MM.1S (cell line): ENCODE measurements at regions not wholly inside any gene's neighbourhood (a gene's known extent, or its start where the extent isn't known, plus 50 kb on each side); places are given as distances from the start of the nearest gene placed in this dataset.

Experiments used
- DNase-seq: peaks from one replicate; pipeline ENCODE4 v3.0.0-alpha.2; 2015
- H2AFZ ChIP-seq: fragments of 300-600 bp; sonication (generic); 2 replicates; pipeline ENCODE4 v1.6.0; 2016; ENCODE audit warnings: antibody characterized with exemption, low read length
- H3F3A ChIP-seq: fragments of 300-600 bp; sonication (generic); 2 replicates; pipeline ENCODE4 v1.6.1; 2016; ENCODE audit warnings: mild to moderate bottlenecking, antibody characterized with exemption, low read length, moderate library complexity, mixed read lengths; ENCODE audit not compliant: insufficient read depth
- H3K27ac ChIP-seq: fragments of 300-600 bp; sonication (generic); 2 replicates; pipeline ENCODE4 v1.5.1; 2016; ENCODE audit warnings: mild to moderate bottlenecking, low read length
- H3K27me3 ChIP-seq: fragments of 300-600 bp; sonication (generic); replicated peaks from 2 replicates; pipeline ENCODE4 v1.6.0; 2016; ENCODE audit warnings: low read length; ENCODE audit not compliant: insufficient read depth
- H3K36me3 ChIP-seq: fragments of 300-600 bp; sonication (generic); replicated peaks from 2 replicates; pipeline ENCODE4 v1.6.1; 2016; ENCODE audit warnings: mild to moderate bottlenecking, low read length, mixed read lengths; ENCODE audit not compliant: insufficient read depth
- H3K4me1 ChIP-seq: fragments of 300-600 bp; sonication (generic); 2 replicates; pipeline ENCODE4 v1.6.1; 2016; ENCODE audit warnings: low read length, mixed read lengths
- H3K4me2 ChIP-seq: fragments of 300-600 bp; sonication (generic); 2 replicates; pipeline ENCODE4 v1.6.0; 2016; ENCODE audit warnings: low read depth, low read length
- H3K4me3 ChIP-seq: fragments of 300-600 bp; sonication (generic); 2 replicates; pipeline ENCODE4 v1.5.1; 2016; ENCODE audit warnings: low read length, mixed read lengths
- H3K79me2 ChIP-seq: fragments of 300-600 bp; sonication (generic); 2 replicates; pipeline ENCODE4 v1.6.1; 2016; ENCODE audit warnings: mixed run types, low read length, mixed read lengths
- H3K9ac ChIP-seq: fragments of 300-600 bp; sonication (generic); 2 replicates; pipeline ENCODE4 v1.6.1; 2016; ENCODE audit warnings: low read length, mixed read lengths
- H3K9me2 ChIP-seq: fragments of 300-600 bp; sonication (generic); replicated peaks from 2 replicates; pipeline ENCODE4 v1.6.1; 2016; ENCODE audit warnings: mild to moderate bottlenecking, low read length, mixed read lengths; ENCODE audit not compliant: insufficient read depth
- H3K9me3 ChIP-seq: fragments of 300-600 bp; sonication (generic); replicated peaks from 2 replicates; pipeline ENCODE4 v1.6.1; 2016; ENCODE audit warnings: mild to moderate bottlenecking, low read length, mixed read lengths; ENCODE audit not compliant: insufficient read depth
- H4K20me1 ChIP-seq: fragments of 300-600 bp; sonication (generic); 2 replicates; pipeline ENCODE4 v1.6.1; 2016; ENCODE audit warnings: mild to moderate bottlenecking, low read length, moderate library complexity, mixed read lengths; ENCODE audit not compliant: insufficient read depth
- CTCF ChIP-seq: fragments of 300-600 bp; sonication (generic); IDR thresholded peaks from 2 replicates; pipeline ENCODE4 v1.5.1; 2016; ENCODE audit warnings: antibody characterized with exemption, low read length, mixed read lengths
- EZH2 ChIP-seq: fragments of 300-600 bp; sonication (generic); optimal IDR thresholded peaks from 2 replicates; pipeline ENCODE3; 2017; ENCODE audit warnings: low read depth, mild to moderate bottlenecking, antibody characterized with exemption, low read length, mixed read lengths
- EZH2phosphoT487 ChIP-seq: fragments of 300-600 bp; sonication (generic); IDR thresholded peaks from 2 replicates; pipeline ENCODE4 v1.6.1; 2018; ENCODE audit warnings: antibody characterized with exemption, low read length

GRCh38 chr13:100790405-100790804 lies 115.8 kb upstream of the TMTC4 start:
- Histone ChIP-seq H3K9ac (peak overlapping the region; percentile 44; the same call in 1 of the 2 replicates), H3F3A (peaks cover 24% of the 10 kb centered on the region), H3K27me3 (no peaks in the 10 kb centered on the region), H3K9me2 (no peaks in the 10 kb centered on the region), H3K27ac (peak overlapping the region; percentile 96), H4K20me1 (no peaks in the 10 kb centered on the region), H3K36me3 (no peaks in the 10 kb centered on the region), H3K4me1 (peaks cover 40% of the 10 kb centered on the region), H3K9me3 (no peaks in the 10 kb centered on the region), H3K79me2 (no peaks in the 10 kb centered on the region), H3K4me3 (no peak overlapping the region), H3K4me2 (peak overlapping the region; percentile 76; the same call in 1 of the 2 replicates), H2AFZ (no peak overlapping the region)
- TF ChIP-seq EZH2phosphoT487 (no peak), CTCF (no peak), EZH2 (no peak)
- no peak for DNase-seq

GRCh38 chr13:100789968-100790367 lies 115.4 kb upstream of the TMTC4 start:
- peak; percentile 97 for DNase-seq
- Histone ChIP-seq H3K4me3 (peak overlapping the region; percentile 27; the same call in 1 of the 2 replicates), H3K9ac (peak overlapping the region; percentile 65), H3K27me3 (no peaks in the 10 kb centered on the region), H2AFZ (peak overlapping the region; percentile 28; the same call in 1 of the 2 replicates), H3F3A (peaks cover 24% of the 10 kb centered on the region), H3K27ac (peak overlapping the region; percentile 96), H3K36me3 (no peaks in the 10 kb centered on the region), H3K9me3 (no peaks in the 10 kb centered on the region), H3K9me2 (no peaks in the 10 kb centered on the region), H3K4me2 (peak overlapping the region; percentile 76), H4K20me1 (no peaks in the 10 kb centered on the region), H3K79me2 (no peaks in the 10 kb centered on the region), H3K4me1 (peaks cover 40% of the 10 kb centered on the region)
- TF ChIP-seq EZH2 (no peak), CTCF (no peak), EZH2phosphoT487 (no peak)

- Histone ChIP-seq H3K9ac (peak overlapping the region; percentile 65), H3K36me3 (no peaks in the 10 kb centered on the region), H2AFZ (peak overlapping the region; percentile 28; the same call in 1 of the 2 replicates), H3K27me3 (no peaks in the 10 kb centered on the region), H3K79me2 (no peaks in the 10 kb centered on the region), H3F3A (peaks cover 24% of the 10 kb centered on the region), H3K9me3 (no peaks in the 10 kb centered on the region), H3K27ac (peak overlapping the region; percentile 96), H3K4me1 (peaks cover 40% of the 10 kb centered on the region), H3K9me2 (no peaks in the 10 kb centered on the region), H3K4me3 (peak overlapping the region; percentile 27), H4K20me1 (no peaks in the 10 kb centered on the region), H3K4me2 (peak overlapping the region; percentile 76)
- TF ChIP-seq EZH2 (no peak), EZH2phosphoT487 (no peak), CTCF (no peak)
- peak; percentile 45 for DNase-seq
Observed at GRCh38 chr13:100789481-100789880, 114.9 kb upstream of the TMTC4 start.
